Spleen (tissue), 11 donors: ENCODE measurements at regions not wholly inside any gene's neighbourhood (a gene's known extent, or its start where the extent isn't known, plus 50 kb on each side); places are given as distances from the start of the nearest gene placed in this dataset.

Experiments
- DNase-seq: peaks from one replicate; pipeline ENCODE4 v3.0.0-alpha.2; 2020
- H3K27ac ChIP-seq, 8 donors: fragments of 200-600 bp; sonication (generic) in 7 of 8; 1 replicate in 4 of 8; 2 replicates in 4 of 8; pipeline versions ENCODE4 v1.5.0 to v1.8.0; 2016 to 2021; ENCODE audit warnings: inconsistent platforms in 4 of 8, mild to moderate bottlenecking in 4 of 8, moderate library complexity in 1 of 8
- H3K27me3 ChIP-seq, 7 donors: fragments of 200-600 bp; sonication (generic) in 6 of 7; replicated peaks in 1 of 7; 1 replicate in 4 of 7; 2 replicates in 3 of 7; pipeline versions ENCODE4 v1.5.0 to v1.8.0; 2016 to 2021; ENCODE audit warnings: inconsistent platforms in 3 of 7, mild to moderate bottlenecking in 1 of 7
- H3K36me3 ChIP-seq, 6 donors: fragments of 200-600 bp; sonication (generic) in 5 of 6; 1 replicate in 4 of 6; 2 replicates in 2 of 6; pipeline versions ENCODE4 v1.5.0 to v1.8.0; 2016 to 2021; ENCODE audit warnings: inconsistent platforms in 2 of 6
- H3K4me1 ChIP-seq, 6 donors: fragments of 200-600 bp; sonication (generic) in 5 of 6; 1 replicate in 3 of 6; 2 replicates in 3 of 6; pipeline versions ENCODE4 v1.5.0 to v1.8.0; 2016 to 2021; ENCODE audit warnings: inconsistent platforms in 3 of 6
- H3K4me3 ChIP-seq, 8 donors: fragments of 200-600 bp; sonication (generic) in 7 of 8; 1 replicate in 4 of 8; 2 replicates in 4 of 8; pipeline versions ENCODE4 v1.5.0 to v1.8.0; 2016 to 2021; ENCODE audit warnings: inconsistent platforms in 4 of 8, mild to moderate bottlenecking in 4 of 8, moderate library complexity in 2 of 8
- H3K9me3 ChIP-seq, 8 donors: fragments of 200-600 bp; sonication (generic) in 7 of 8; 1 replicate in 4 of 8; 2 replicates in 4 of 8; pipeline versions ENCODE4 v1.5.0 to v1.8.0; 2016 to 2021; ENCODE audit warnings: inconsistent platforms in 4 of 8
- POLR2A ChIP-seq, 3 donors: fragments of 450-650 bp; IDR thresholded peaks; one replicate each; pipeline ENCODE4 v1.5.1; 2017; ENCODE audit warnings: antibody characterized with exemption in 3 of 3, mild to moderate bottlenecking in 1 of 3
- POLR2AphosphoS5 ChIP-seq, 3 donors: sonication (generic); formaldehyde crosslinking; IDR thresholded peaks; one replicate each; pipeline ENCODE4 v1.5.1; 2017; ENCODE audit warnings: antibody characterized with exemption in 3 of 3
- WGBS, 5 donors: extraction: QIAGEN DNeasy Blood & Tissue Kit in 3 of 5; methylation state at CpG; one replicate each; pipeline versions ENCODE4 v1.1.5 to v1.1.7; 2013 to 2018; 5-methylcytosine and 5-hydroxymethylcytosine counted together
- intact Hi-C: fragments of 100-400 bp; cut with DNase I; formaldehyde crosslinking; loops from one replicate; pipeline ENCODE4 v1.15.0; 2023; ENCODE audit warnings: low total_unique reads
- TF ChIP-seq, protein P1 (sequence below), 11 experiments: fragments of 200-600 bp in 7 of 11; fragments of 450-650 bp in 4 of 11; sonication (generic) in 4 of 11; IDR thresholded peaks in 8 of 11; conservative IDR thresholded peaks in 3 of 11; 1 replicate in 7 of 11; 2 replicates in 4 of 11; pipeline versions ENCODE4 v1.4.0 to v1.8.0; 2016 to 2021; ENCODE audit warnings: antibody characterized with exemption in 11 of 11, inconsistent platforms in 4 of 11, mild to moderate bottlenecking in 1 of 11
- donor health status: healthy with polysubstance abuse.
- donor health status: DM: no; HTN: no; CAD: no; lungs with moderate emphysema.
- donor health status: DM: no; HTN: no; CAD: no.
- donor health status: Bipolar disorder and iron deficiency.
- donor health status: healthy.
- donor health status: DM: no; HTN: no; CAD: no.
- donor health status: DM: yes; HTN: yes; CAD: no.

DNA sequence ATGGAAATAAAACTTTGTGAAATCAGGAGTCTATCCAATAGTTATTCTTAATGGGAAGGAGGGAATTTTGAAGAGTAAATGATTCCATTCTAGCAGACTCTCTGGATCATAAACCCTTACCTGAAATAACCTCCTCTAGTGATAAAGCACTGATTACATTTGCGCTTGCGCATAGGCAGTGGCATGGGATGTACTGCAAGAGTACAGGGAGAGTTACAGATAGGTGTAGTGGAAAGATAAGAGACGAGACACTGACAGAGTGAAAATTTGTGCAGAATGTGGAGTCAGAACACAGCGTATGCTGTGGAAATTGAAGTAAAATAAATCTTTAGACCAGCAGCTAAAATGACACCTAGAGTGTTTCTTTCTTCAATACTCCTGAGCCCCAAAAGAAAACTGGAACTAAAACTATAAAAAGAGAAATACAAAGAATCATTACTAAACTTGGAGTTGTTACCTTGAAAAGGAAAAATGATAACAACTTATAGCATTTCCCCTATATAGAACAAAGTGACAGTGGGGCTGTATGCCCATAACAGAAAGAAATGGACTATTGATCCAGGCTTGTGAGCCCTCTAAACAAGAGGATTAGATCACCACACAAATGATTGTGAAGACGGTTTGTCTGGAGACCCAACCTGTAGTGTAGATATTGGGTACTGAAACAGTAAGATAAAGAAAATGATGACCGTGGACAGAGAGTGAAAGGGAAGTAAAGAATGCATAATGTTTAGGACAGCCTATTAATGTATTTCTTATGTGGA, 1471.2 kb upstream of the NUDT12 start:
- H3K36me3 ChIP-seq, result no peaks in the 10 kb centered on the region
- WGBS, 5 donors, result 67 to 84% (median 73%) methylated on average over 6 of the region's 6 CpGs
- DNase-seq, result no peak
- no peaks in the 10 kb centered on the region for H3K4me1 ChIP-seq
- H3K27me3 ChIP-seq, result no peaks in the 10 kb centered on the region
- H3K27ac ChIP-seq, result no peak overlapping the region
- TF ChIP-seq, protein P1, sequence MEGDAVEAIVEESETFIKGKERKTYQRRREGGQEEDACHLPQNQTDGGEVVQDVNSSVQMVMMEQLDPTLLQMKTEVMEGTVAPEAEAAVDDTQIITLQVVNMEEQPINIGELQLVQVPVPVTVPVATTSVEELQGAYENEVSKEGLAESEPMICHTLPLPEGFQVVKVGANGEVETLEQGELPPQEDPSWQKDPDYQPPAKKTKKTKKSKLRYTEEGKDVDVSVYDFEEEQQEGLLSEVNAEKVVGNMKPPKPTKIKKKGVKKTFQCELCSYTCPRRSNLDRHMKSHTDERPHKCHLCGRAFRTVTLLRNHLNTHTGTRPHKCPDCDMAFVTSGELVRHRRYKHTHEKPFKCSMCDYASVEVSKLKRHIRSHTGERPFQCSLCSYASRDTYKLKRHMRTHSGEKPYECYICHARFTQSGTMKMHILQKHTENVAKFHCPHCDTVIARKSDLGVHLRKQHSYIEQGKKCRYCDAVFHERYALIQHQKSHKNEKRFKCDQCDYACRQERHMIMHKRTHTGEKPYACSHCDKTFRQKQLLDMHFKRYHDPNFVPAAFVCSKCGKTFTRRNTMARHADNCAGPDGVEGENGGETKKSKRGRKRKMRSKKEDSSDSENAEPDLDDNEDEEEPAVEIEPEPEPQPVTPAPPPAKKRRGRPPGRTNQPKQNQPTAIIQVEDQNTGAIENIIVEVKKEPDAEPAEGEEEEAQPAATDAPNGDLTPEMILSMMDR (IDR thresholded peaks at IDR 0.05 in 8 of 11, conservative IDR thresholded peaks at IDR 0.05 in 3 of 11), result no peak
- TF ChIP-seq POLR2AphosphoS5 (IDR thresholded peaks at IDR 0.05) (no peak), POLR2A (IDR thresholded peaks at IDR 0.05) (no peak)
- intact Hi-C loops, result no loop called here
- H3K4me3 ChIP-seq, result no peak overlapping the region
- H3K9me3 ChIP-seq, result peaks cover 0 to 22% (median 15%) of the 10 kb centered on the region in 8 donors

DNA sequence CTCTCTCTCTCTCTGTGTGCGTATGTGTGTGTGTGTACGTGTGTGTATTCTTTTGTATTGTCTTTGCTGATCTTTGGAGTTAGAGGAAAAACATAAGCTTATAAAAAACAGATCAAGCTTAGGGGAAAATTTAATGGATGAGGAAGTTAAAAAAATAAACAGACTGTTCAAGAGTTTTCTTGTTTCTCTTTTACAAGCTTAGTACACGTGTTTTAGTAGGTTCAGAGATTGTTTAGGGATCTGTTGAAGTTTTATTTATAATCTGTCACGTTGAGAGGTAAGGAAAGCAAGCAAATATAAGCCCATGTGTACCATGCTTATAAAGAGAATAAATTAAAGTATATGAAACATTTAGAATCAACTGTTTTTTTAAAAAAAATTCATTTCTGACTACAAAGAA, 1470.3 kb upstream of the NUDT12 start:
- Histone ChIP-seq H3K4me3 (no peak overlapping the region), H3K9me3 (peaks cover 0 to 22% (median 14%) of the 10 kb centered on the region in 8 donors), H3K27ac (no peak overlapping the region), H3K27me3 (no peaks in the 10 kb centered on the region), H3K36me3 (no peaks in the 10 kb centered on the region), H3K4me1 (no peaks in the 10 kb centered on the region)
- no peak for DNase-seq
- intact Hi-C loops, result no loop called here
- TF ChIP-seq, protein P1 (IDR thresholded peaks at IDR 0.05 in 8 of 11, conservative IDR thresholded peaks at IDR 0.05 in 3 of 11), result no peak
- TF ChIP-seq POLR2AphosphoS5 (IDR thresholded peaks at IDR 0.05) (no peak), POLR2A (IDR thresholded peaks at IDR 0.05) (no peak)
- WGBS, 5 donors, result 14 to 47% (median 31%) methylated on average over 4 of the region's 4 CpGs

DNA sequence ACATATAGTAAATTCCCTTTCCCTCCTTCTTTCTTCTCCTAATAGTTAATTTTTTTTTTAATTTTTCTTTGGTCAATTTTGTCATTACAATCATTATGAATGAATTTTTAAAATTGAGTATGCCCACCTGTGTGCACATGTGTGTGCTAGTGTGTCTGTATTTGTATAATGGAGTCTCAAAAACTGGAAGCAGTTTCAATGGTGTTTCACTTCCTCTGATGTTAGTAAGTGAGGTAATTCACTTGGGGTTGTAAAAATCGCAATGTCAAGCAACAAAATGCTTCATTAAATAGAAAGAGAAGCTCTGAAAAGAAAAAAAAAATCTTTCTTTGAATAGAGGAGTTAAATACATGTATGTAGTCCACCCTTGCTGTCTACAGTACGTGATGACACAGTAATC, 1467.6 kb upstream of the NUDT12 start:
- intact Hi-C loops, result no loop called here
- Histone ChIP-seq H3K27me3 (no peaks in the 10 kb centered on the region), H3K4me3 (no peak overlapping the region), H3K27ac (no peak overlapping the region), H3K4me1 (no peaks in the 10 kb centered on the region), H3K9me3 (peaks cover 0 to 7% (median 0%) of the 10 kb centered on the region in 8 donors), H3K36me3 (no peaks in the 10 kb centered on the region)
- no peak for DNase-seq
- WGBS, 5 donors, result 57 to 77% (median 64%) methylated on average over 2 of the region's 2 CpGs
- no peak for TF ChIP-seq POLR2AphosphoS5 (IDR thresholded peaks at IDR 0.05)
- TF ChIP-seq POLR2A (IDR thresholded peaks at IDR 0.05), result no peak
- TF ChIP-seq, protein P1 (IDR thresholded peaks at IDR 0.05 in 8 of 11, conservative IDR thresholded peaks at IDR 0.05 in 3 of 11), result no peak

DNA sequence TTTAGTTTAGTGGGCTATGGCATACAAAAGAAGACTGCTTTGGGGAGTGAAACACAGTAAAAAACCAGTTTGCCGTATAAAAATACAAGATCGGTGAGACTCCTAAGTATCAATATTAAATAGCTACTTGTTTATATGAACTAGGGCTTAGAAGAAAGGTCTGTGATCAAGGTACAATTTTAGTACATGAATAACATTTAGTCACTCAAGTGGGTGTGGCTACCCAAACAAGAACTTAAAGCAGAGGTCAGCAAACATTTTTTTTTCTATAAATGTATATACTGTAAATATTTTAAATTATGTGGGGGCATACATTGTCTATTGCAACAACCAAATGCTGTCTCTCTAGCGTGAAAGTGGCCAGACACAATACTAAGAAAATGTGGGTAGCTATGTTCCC, 1452.5 kb upstream of the NUDT12 start:
- WGBS, 5 donors, result 83 to 92% (median 91%) methylated on average over 3 of the region's 3 CpGs
- no peak for DNase-seq
- peaks cover 0 to 9% (median 0%) of the 10 kb centered on the region in 8 donors for H3K9me3 ChIP-seq
- H3K27ac ChIP-seq, result no peak overlapping the region
- H3K4me3 ChIP-seq, result no peak overlapping the region
- TF ChIP-seq POLR2A (IDR thresholded peaks at IDR 0.05) (no peak), POLR2AphosphoS5 (IDR thresholded peaks at IDR 0.05) (no peak)
- TF ChIP-seq, protein P1 (IDR thresholded peaks at IDR 0.05 in 8 of 11, conservative IDR thresholded peaks at IDR 0.05 in 3 of 11), result no peak
- intact Hi-C loops, result no loop called here
- no peaks in the 10 kb centered on the region for H3K4me1 ChIP-seq
- H3K27me3 ChIP-seq, result no peaks in the 10 kb centered on the region
- no peaks in the 10 kb centered on the region for H3K36me3 ChIP-seq
